A204.1 (cell line): ENCODE measurements at regions not wholly inside any gene's neighbourhood (a gene's known extent, or its start where the extent isn't known, plus 50 kb on each side); places are given as distances from the start of the nearest gene placed in this dataset.
"Not testable (repeated sequence)": the region's sequence is repeated elsewhere in the genome, so short reads cannot be mapped to it uniquely, and the experiment has no call there.

Source experiments
- FAIRE-seq: peaks from 2 replicates; lab custom pipeline; 2012; peaks lifted over from hg19 to GRCh38; lab: Jason Lieb, UNC

GRCh38 chr2:212863185-212863588 lies 288.2 kb downstream of the IKZF2 start:
- FAIRE-seq: no peak

- no peak for FAIRE-seq
Observed at GRCh38 chr2:212858496-212858895, 292.9 kb downstream of the IKZF2 start.

- no peak for FAIRE-seq
Observed at GRCh38 chr2:212854771-212855170, 296.6 kb downstream of the IKZF2 start.

GRCh38 chr2:212854116-212854515 lies 297.3 kb downstream of the IKZF2 start:
- no peak for FAIRE-seq

- no peak for FAIRE-seq
Observed at GRCh38 chr2:212845941-212846340, 305.5 kb downstream of the IKZF2 start.

- no peak for FAIRE-seq
Observed at GRCh38 chr2:212843409-212844199, 305.0 kb upstream of the ERBB4 start.

- no peak for FAIRE-seq
Observed at GRCh38 chr2:212842544-212843185, 304.1 kb upstream of the ERBB4 start.

GRCh38 chr2:212841460-212841859 lies 302.9 kb upstream of the ERBB4 start:
- no peak for FAIRE-seq

GRCh38 chr2:212832211-212833195 lies 293.9 kb upstream of the ERBB4 start:
- FAIRE-seq: no peak

- no peak for FAIRE-seq
Observed at GRCh38 chr2:212831671-212832199, 293.1 kb upstream of the ERBB4 start.

GRCh38 chr2:212816267-212816666 lies 277.7 kb upstream of the ERBB4 start:
- FAIRE-seq: no peak

- no peak for FAIRE-seq
Observed at GRCh38 chr2:212815453-212815852, 276.9 kb upstream of the ERBB4 start.

- FAIRE-seq: no peak
Observed at GRCh38 chr2:212814941-212815340, 276.3 kb upstream of the ERBB4 start.

- FAIRE-seq: no peak
Observed at GRCh38 chr2:212811921-212812320, 273.3 kb upstream of the ERBB4 start.

GRCh38 chr2:212811036-212811805 lies 272.6 kb upstream of the ERBB4 start:
- no peak for FAIRE-seq

- no peak for FAIRE-seq
Observed at GRCh38 chr2:212797484-212798205, 259.0 kb upstream of the ERBB4 start.

GRCh38 chr2:212794471-212794870 lies 255.9 kb upstream of the ERBB4 start:
- no peak for FAIRE-seq

GRCh38 chr2:212791569-212791968 lies 253.0 kb upstream of the ERBB4 start:
- no peak for FAIRE-seq

GRCh38 chr2:212786088-212786487 lies 247.5 kb upstream of the ERBB4 start:
- FAIRE-seq: not testable (repeated sequence)

- FAIRE-seq: peak; percentile 92
Observed at GRCh38 chr2:212777020-212777491, 238.5 kb upstream of the ERBB4 start.
